T-cell (primary cell): ENCODE measurements at regions not wholly inside any gene's neighbourhood (a gene's known extent, or its start where the extent isn't known, plus 50 kb on each side); places are given as distances from the start of the nearest gene placed in this dataset.
"Not testable (repeated sequence)": the region's sequence is repeated elsewhere in the genome, so short reads cannot be mapped to it uniquely, and the experiment has no call there.

Experiments
- ATAC-seq, 4 experiments: fragments of 200-7000 bp in 3 of 4; fragments of 150-1000 bp in 1 of 4; cut with Tn5 transposase; replicated peaks in 1 of 4; 1 replicate in 3 of 4; 2 replicates in 1 of 4; pipeline ENCODE4 v1.10.0; 2021; ENCODE audit warnings: moderate library complexity in 3 of 4, mild to moderate bottlenecking in 2 of 4, moderate number of reproducible peaks in 1 of 4
- CTCF ChIA-PET, 2 donors: fragments of 300-600 bp; sonication (Branson Sonifier 250); formaldehyde crosslinking; loops; one replicate each; lab custom pipeline; 2022; ENCODE audit warnings: antibody characterized with exemption in 2 of 2; lab: Charles Lee
- POLR2A ChIA-PET, 2 donors: fragments of 300-600 bp; sonication (Branson Sonifier 250); formaldehyde crosslinking; loops; one replicate each; lab custom pipeline; 2022; ENCODE audit warnings: antibody characterized with exemption in 2 of 2; lab: Charles Lee
- DNase-seq, 35 experiments: peaks; one replicate each; pipeline versions ENCODE4 v3.0.0 to v3.0.0-alpha.2; 2013 to 2023
- H3K27ac ChIP-seq: one replicate; pipeline ENCODE4 v1.5.1; 2013; ENCODE audit warnings: low read length
- H3K27me3 ChIP-seq, 2 experiments: replicated peaks in 1 of 2; 1 replicate in 1 of 2; 2 replicates in 1 of 2; pipeline versions ENCODE4 v1.6.1 to v1.7.0; 2013; ENCODE audit warnings: low read length in 1 of 2, mixed read lengths in 1 of 2; ENCODE audit not compliant: control insufficient read depth in 2 of 2, insufficient read depth in 2 of 2; ENCODE audit errors: extremely low read depth in 1 of 2
- H3K36me3 ChIP-seq, 2 donors: 1 replicate in 1 of 2; 2 replicates in 1 of 2; pipeline versions ENCODE4 v1.6.1 to v1.7.0; 2013; ENCODE audit warnings: low read length in 1 of 2; ENCODE audit not compliant: control insufficient read depth in 2 of 2, insufficient read depth in 1 of 2; ENCODE audit errors: extremely low read depth in 1 of 2
- H3K4me1 ChIP-seq, 2 experiments: 1 replicate in 1 of 2; 2 replicates in 1 of 2; pipeline versions ENCODE4 v1.6.1 to v1.7.0; 2013; ENCODE audit warnings: low read length in 2 of 2, mixed read lengths in 1 of 2; ENCODE audit not compliant: insufficient read depth in 2 of 2, control insufficient read depth in 1 of 2; ENCODE audit errors: extremely low read depth in 1 of 2
- H3K4me3 ChIP-seq, 2 donors: 1 replicate in 1 of 2; 2 replicates in 1 of 2; pipeline versions ENCODE4 v1.5.1 to v1.7.0; 2013; ENCODE audit warnings: mild to moderate bottlenecking in 2 of 2, low read length in 1 of 2, moderate library complexity in 1 of 2; ENCODE audit not compliant: control insufficient read depth in 1 of 2; ENCODE audit errors: extremely low read depth in 1 of 2
- H3K9me3 ChIP-seq: 2 replicates; pipeline ENCODE4 v1.7.0; 2013
- H3K27ac Mint-ChIP-seq, 2 donors: one replicate each; pipeline ENCODE4 v1.8.0; 2020 to 2021; ENCODE audit warnings: mild to moderate bottlenecking in 2 of 2, mixed read lengths in 2 of 2
- H3K27me3 Mint-ChIP-seq, 2 donors: one replicate each; pipeline ENCODE4 v1.8.0; 2021 to 2022; ENCODE audit warnings: mixed read lengths in 2 of 2
- H3K36me3 Mint-ChIP-seq: one replicate; pipeline ENCODE4 v1.8.0; 2021; ENCODE audit warnings: mixed read lengths
- H3K4me1 Mint-ChIP-seq, 3 donors: one replicate each; pipeline ENCODE4 v1.8.0; 2020 to 2022; ENCODE audit warnings: mixed read lengths in 3 of 3, mild to moderate bottlenecking in 1 of 3
- H3K4me3 Mint-ChIP-seq, 3 donors: one replicate each; pipeline ENCODE4 v1.8.0; 2020 to 2022; ENCODE audit warnings: mild to moderate bottlenecking in 3 of 3, mixed read lengths in 3 of 3, moderate library complexity in 3 of 3
- H3K9me3 Mint-ChIP-seq, 3 donors: one replicate each; pipeline ENCODE4 v1.8.0; 2020 to 2022; ENCODE audit warnings: mixed read lengths in 3 of 3
- WGBS: methylation state at CpG from one replicate; pipeline ENCODE4 v1.1.5; 2013; ENCODE audit warnings: missing lambda C conversion rate; ENCODE audit not compliant: insufficient coverage; 5-methylcytosine and 5-hydroxymethylcytosine counted together

- H3K9me3 Mint-ChIP-seq, result peaks cover 3 to 39% (median 26%) of the 10 kb centered on the region in 3 donors
- ATAC-seq, result no peak
- no peaks in the 10 kb centered on the region for H3K4me1 Mint-ChIP-seq
Observed at GRCh38 chr17:63286254-63286653, 159.9 kb downstream of the CYB561 start.

GRCh38 chr17:63287006-63287405 is 159.1 kb downstream of the CYB561 start:
- H3K4me3 Mint-ChIP-seq, H3K27ac ChIP-seq, H3K4me3 ChIP-seq, H3K4me1 ChIP-seq, H3K9me3 ChIP-seq, POLR2A ChIA-PET, H3K36me3 ChIP-seq, DNase-seq, H3K27me3 ChIP-seq, H3K27ac Mint-ChIP-seq, H3K27me3 Mint-ChIP-seq, H3K4me1 Mint-ChIP-seq, CTCF ChIA-PET, ATAC-seq: not testable (repeated sequence)
- WGBS, result no CpG with 5 or more reads among the region's 4 CpGs
- peaks cover 69% of the 10 kb centered on the region for H3K36me3 Mint-ChIP-seq
- H3K9me3 Mint-ChIP-seq, result peaks cover 3 to 39% (median 26%) of the 10 kb centered on the region in 3 donors

More at GRCh38 chr17:63286254-63286653, 159.9 kb downstream of the CYB561 start:
- no peak for DNase-seq
- Histone ChIP-seq H3K9me3 (peaks cover 4% of the 10 kb centered on the region), H3K27me3 (no peaks in the 10 kb centered on the region), H3K4me3 (no peak overlapping the region), H3K36me3 (peaks cover 0 to 3% of the 10 kb centered on the region in 2 donors), H3K4me1 (no peaks in the 10 kb centered on the region), H3K27ac (no peak overlapping the region)
- no peak overlapping the region for H3K4me3 Mint-ChIP-seq
- H3K27me3 Mint-ChIP-seq, result no peaks in the 10 kb centered on the region
- ChIA-PET CTCF (no interaction called here), POLR2A (no interaction called here)
- H3K27ac Mint-ChIP-seq, result no peak overlapping the region
- peaks cover 67% of the 10 kb centered on the region for H3K36me3 Mint-ChIP-seq

- no peak overlapping the region for H3K4me3 Mint-ChIP-seq
- WGBS, result 100% methylated on average over 1 of the region's 1 CpG
Observed at GRCh38 chr17:63289931-63290330, 156.2 kb downstream of the CYB561 start.

GRCh38 chr17:63290351-63290750 is 155.8 kb downstream of the CYB561 start:
- no peak for DNase-seq
- peaks cover under 1 to 17% (median 15%) of the 10 kb centered on the region in 3 donors for H3K9me3 Mint-ChIP-seq
- ATAC-seq, result no peak
- H3K27me3 Mint-ChIP-seq, result no peaks in the 10 kb centered on the region
- H3K36me3 Mint-ChIP-seq, result peaks cover 62% of the 10 kb centered on the region
- H3K9me3 ChIP-seq, result peaks cover 2% of the 10 kb centered on the region
- ChIA-PET POLR2A (no interaction called here), CTCF (no interaction called here)
- H3K36me3 ChIP-seq, result peaks cover 0 to 3% of the 10 kb centered on the region in 2 donors
- no peaks in the 10 kb centered on the region for H3K4me1 ChIP-seq
- no peak overlapping the region for H3K4me3 Mint-ChIP-seq
- H3K27ac ChIP-seq, result no peak overlapping the region
- no peak overlapping the region for H3K27ac Mint-ChIP-seq
- WGBS, result no CpG with 5 or more reads among the region's 1 CpG
- H3K27me3 ChIP-seq, result no peaks in the 10 kb centered on the region
- no peak overlapping the region for H3K4me3 ChIP-seq
- H3K4me1 Mint-ChIP-seq, result peaks cover 0 to under 1% (median under 1%) of the 10 kb centered on the region in 3 donors

More at GRCh38 chr17:63289931-63290330, 156.2 kb downstream of the CYB561 start:
- H3K27me3 Mint-ChIP-seq, result no peaks in the 10 kb centered on the region
- peaks cover 3 to 21% (median 19%) of the 10 kb centered on the region in 3 donors for H3K9me3 Mint-ChIP-seq
- Histone ChIP-seq H3K9me3 (peaks cover 2% of the 10 kb centered on the region), H3K36me3 (peaks cover 0 to 3% of the 10 kb centered on the region in 2 donors), H3K4me1 (no peaks in the 10 kb centered on the region), H3K27me3 (no peaks in the 10 kb centered on the region), H3K27ac (no peak overlapping the region), H3K4me3 (no peak overlapping the region)
- no peak overlapping the region for H3K27ac Mint-ChIP-seq
- DNase-seq (no peak), ATAC-seq (no peak)
- POLR2A ChIA-PET, result no interaction called here
- CTCF ChIA-PET, result no interaction called here
- H3K36me3 Mint-ChIP-seq, result peaks cover 66% of the 10 kb centered on the region
- no peaks in the 10 kb centered on the region for H3K4me1 Mint-ChIP-seq

GRCh38 chr17:63290784-63291183 is 155.3 kb downstream of the CYB561 start:
- ATAC-seq (no peak), DNase-seq (no peak)
- Histone ChIP-seq H3K27me3 (no peaks in the 10 kb centered on the region), H3K4me3 (no peak overlapping the region), H3K27ac (no peak overlapping the region), H3K4me1 (no peaks in the 10 kb centered on the region), H3K36me3 (peaks cover 0 to under 1% of the 10 kb centered on the region in 2 donors), H3K9me3 (peaks cover under 1% of the 10 kb centered on the region)
- peaks cover 0 to 13% (median 11%) of the 10 kb centered on the region in 3 donors for H3K9me3 Mint-ChIP-seq
- H3K27ac Mint-ChIP-seq, result no peak overlapping the region
- WGBS, result 100% methylated on average over 1 of the region's 2 CpGs
- ChIA-PET POLR2A (no interaction called here), CTCF (no interaction called here)
- H3K4me1 Mint-ChIP-seq, result peaks cover under 1 to 3% (median 2%) of the 10 kb centered on the region in 3 donors
- no peak overlapping the region for H3K4me3 Mint-ChIP-seq
- peaks cover 59% of the 10 kb centered on the region for H3K36me3 Mint-ChIP-seq
- no peaks in the 10 kb centered on the region for H3K27me3 Mint-ChIP-seq

- POLR2A ChIA-PET, result no interaction called here
- Histone ChIP-seq H3K4me1 (no peaks in the 10 kb centered on the region), H3K4me3 (no peak overlapping the region), H3K9me3 (peaks cover 4% of the 10 kb centered on the region), H3K27me3 (no peaks in the 10 kb centered on the region), H3K27ac (no peak overlapping the region), H3K36me3 (no peaks in the 10 kb centered on the region)
- Mint-ChIP-seq H3K4me3 (no peak overlapping the region), H3K9me3 (peaks cover 4 to 17% (median 10%) of the 10 kb centered on the region in 3 donors), H3K27me3 (no peaks in the 10 kb centered on the region), H3K36me3 (peaks cover 62% of the 10 kb centered on the region), H3K27ac (no peak overlapping the region), H3K4me1 (peaks cover 2 to 6% (median 5%) of the 10 kb centered on the region in 3 donors)
- no peak for ATAC-seq
- no peak for DNase-seq
- WGBS, result no CpG with 5 or more reads among the region's 1 CpG
- CTCF ChIA-PET, result no interaction called here
Observed at GRCh38 chr17:63291258-63291657, 154.8 kb downstream of the CYB561 start.

- H3K4me1 Mint-ChIP-seq, result peaks cover 2 to 8% (median 6%) of the 10 kb centered on the region in 3 donors
- H3K27ac Mint-ChIP-seq, result no peak overlapping the region
- peaks cover 12% of the 10 kb centered on the region for H3K9me3 ChIP-seq
- ChIA-PET CTCF (no interaction called here), POLR2A (no interaction called here)
- H3K4me3 ChIP-seq, result no peak overlapping the region
- no peak for ATAC-seq
- peaks cover 14 to 20% (median 15%) of the 10 kb centered on the region in 3 donors for H3K9me3 Mint-ChIP-seq
- no peaks in the 10 kb centered on the region for H3K27me3 Mint-ChIP-seq
- H3K27me3 ChIP-seq, result no peaks in the 10 kb centered on the region
- H3K4me1 ChIP-seq, result no peaks in the 10 kb centered on the region
- H3K4me3 Mint-ChIP-seq, result no peak overlapping the region
- H3K36me3 ChIP-seq, result no peaks in the 10 kb centered on the region
- H3K36me3 Mint-ChIP-seq, result peaks cover 62% of the 10 kb centered on the region
- H3K27ac ChIP-seq, result no peak overlapping the region
- no peak for DNase-seq
Observed at GRCh38 chr17:63292421-63292820, 153.7 kb downstream of the CYB561 start.
